ENCODE measurements at regions not wholly inside any gene's neighbourhood (a gene's known extent, or its start where the extent isn't known, plus 50 kb on each side); places are given as distances from the start of the nearest gene placed in this dataset.

GRCh38 chr2:129881786-129882396 is 97.6 kb upstream of the RAB6C start:
- DNase-seq, result no peak

- no peak for DNase-seq
Observed at GRCh38 chr2:129882476-129882875, 97.0 kb upstream of the RAB6C start.

GRCh38 chr2:129883121-129883520 is 96.3 kb upstream of the RAB6C start:
- DNase-seq, result no peak

- no peak for DNase-seq
Observed at GRCh38 chr2:129884221-129884786, 95.2 kb upstream of the RAB6C start.

- DNase-seq, result no peak
Observed at GRCh38 chr2:129885735-129886134, 93.7 kb upstream of the RAB6C start.

- no peak for DNase-seq
Observed at GRCh38 chr2:129887688-129888266, 91.7 kb upstream of the RAB6C start.

- no peak for DNase-seq
Observed at GRCh38 chr2:129888461-129888860, 91.0 kb upstream of the RAB6C start.

- no peak for DNase-seq
Observed at GRCh38 chr2:129888896-129889295, 90.6 kb upstream of the RAB6C start.

- DNase-seq, result no peak
Observed at GRCh38 chr2:129891341-129892320, 87.8 kb upstream of the RAB6C start.

- no peak for DNase-seq
Observed at GRCh38 chr2:129892360-129892759, 87.1 kb upstream of the RAB6C start.

- no peak for DNase-seq
Observed at GRCh38 chr2:129892773-129893172, 86.7 kb upstream of the RAB6C start.

GRCh38 chr2:129893244-129893643 is 86.2 kb upstream of the RAB6C start:
- DNase-seq, result no peak

GRCh38 chr2:129894616-129895015 is 84.8 kb upstream of the RAB6C start:
- no peak for DNase-seq

GRCh38 chr2:129895061-129895460 is 84.4 kb upstream of the RAB6C start:
- no peak for DNase-seq

- no peak for DNase-seq
Observed at GRCh38 chr2:129895526-129896082, 83.9 kb upstream of the RAB6C start.

GRCh38 chr2:129896226-129897100 is 83.0 kb upstream of the RAB6C start:
- no peak for DNase-seq

- no peak for DNase-seq
Observed at GRCh38 chr2:129901754-129902415, 77.6 kb upstream of the RAB6C start.

- DNase-seq, result no peak
Observed at GRCh38 chr2:129902731-129903585, 76.5 kb upstream of the RAB6C start.

- DNase-seq, result no peak
Observed at GRCh38 chr2:129903586-129904425, 75.7 kb upstream of the RAB6C start.

Data from activated CD4-positive, CD25-positive, alpha-beta regulatory T cell (primary cell).